ENCODE measurements at regions not wholly inside any gene's neighbourhood (a gene's known extent, or its start where the extent isn't known, plus 50 kb on each side); places are given as distances from the start of the nearest gene placed in this dataset.

GRCh38 chr9:80569236-80569635, 997.5 kb downstream of the TLE4 start:
- 48 to 61% methylated on average over 1 of the region's 1 CpG for WGBS, 2 donors
- TF ChIP-seq CTCF (IDR thresholded peaks at IDR 0.05) (no peak), POLR2A (IDR thresholded peaks at IDR 0.05) (no peak)
- intact Hi-C loops (cut with DNase I; ENCODE audit: low total_unique reads): no loop called here
- no peak for DNase-seq (ENCODE audit: low spot score in 2 of 2)
- H3K4me3 ChIP-seq (ENCODE audit: low read depth, poor library complexity, severe bottlenecking): no peak overlapping the region

- WGBS, 2 donors: 58 to 64% methylated on average over 2 of the region's 2 CpGs
- H3K4me3 ChIP-seq (ENCODE audit: low read depth, poor library complexity, severe bottlenecking): no peak overlapping the region
- intact Hi-C loops (cut with DNase I; ENCODE audit: low total_unique reads): no loop called here
- TF ChIP-seq POLR2A (IDR thresholded peaks at IDR 0.05): no peak
- no peak for TF ChIP-seq CTCF (IDR thresholded peaks at IDR 0.05)
- no peak for DNase-seq (ENCODE audit: low spot score in 2 of 2)
These were observed 989.8 kb downstream of the TLE4 start for GRCh38 chr9:80561526-80561925.

- 85 to 89% methylated on average over 2 of the region's 2 CpGs for WGBS, 2 donors
- H3K4me3 ChIP-seq (ENCODE audit: low read depth, poor library complexity, severe bottlenecking): no peak overlapping the region
- intact Hi-C loops (cut with DNase I; ENCODE audit: low total_unique reads): no loop called here
- TF ChIP-seq CTCF (IDR thresholded peaks at IDR 0.05) (no peak), POLR2A (IDR thresholded peaks at IDR 0.05) (no peak)
- DNase-seq (ENCODE audit: low spot score in 2 of 2): no peak
These were observed 989.2 kb downstream of the TLE4 start for GRCh38 chr9:80560976-80561375.

GRCh38 chr9:80557256-80557655, 985.5 kb downstream of the TLE4 start:
- TF ChIP-seq CTCF (IDR thresholded peaks at IDR 0.05) (no peak), POLR2A (IDR thresholded peaks at IDR 0.05) (no peak)
- intact Hi-C loops (cut with DNase I; ENCODE audit: low total_unique reads): no loop called here
- no peak overlapping the region for H3K4me3 ChIP-seq (ENCODE audit: low read depth, poor library complexity, severe bottlenecking)
- WGBS, 2 donors: 92 to 96% methylated on average over 1 of the region's 1 CpG
- DNase-seq (ENCODE audit: low spot score in 2 of 2): no peak

GRCh38 chr9:80556631-80557030, 984.9 kb downstream of the TLE4 start:
- TF ChIP-seq CTCF (IDR thresholded peaks at IDR 0.05) (no peak), POLR2A (IDR thresholded peaks at IDR 0.05) (no peak)
- no peak overlapping the region for H3K4me3 ChIP-seq (ENCODE audit: low read depth, poor library complexity, severe bottlenecking)
- no peak for DNase-seq (ENCODE audit: low spot score in 2 of 2)
- intact Hi-C loops (cut with DNase I; ENCODE audit: low total_unique reads): no loop called here

- TF ChIP-seq POLR2A (IDR thresholded peaks at IDR 0.05) (no peak), CTCF (IDR thresholded peaks at IDR 0.05) (no peak)
- WGBS, 2 donors: 21 to 53% methylated on average over 2 of the region's 2 CpGs
- intact Hi-C loops (cut with DNase I; ENCODE audit: low total_unique reads): no loop called here
These were observed 984.1 kb downstream of the TLE4 start for GRCh38 chr9:80555782-80556325.

More at GRCh38 chr9:80555782-80556325, 984.1 kb downstream of the TLE4 start:
- H3K4me3 ChIP-seq (ENCODE audit: low read depth, poor library complexity, severe bottlenecking): no peak overlapping the region
- DNase-seq (ENCODE audit: low spot score in 2 of 2): no peak
